ENCODE measurements at regions not wholly inside any gene's neighbourhood (a gene's known extent, or its start where the extent isn't known, plus 50 kb on each side); places are given as distances from the start of the nearest gene placed in this dataset.

- DNase-seq (no peak), ATAC-seq (ENCODE audit: low FRiP score in 2 of 2) (no peak)
- Histone ChIP-seq H3K4me1 (no peaks in the 10 kb centered on the region), H3K36me3 (no peaks in the 10 kb centered on the region), H3K4me3 (no peak overlapping the region), H3K9me3 (no peaks in the 10 kb centered on the region), H3K27me3 (no peaks in the 10 kb centered on the region), H3K27ac (no peak overlapping the region)
- TF ChIP-seq EP300 (IDR thresholded peaks at IDR 0.05) (no peak), CTCF (IDR thresholded peaks at IDR 0.05) (no peak), POLR2AphosphoS5 (IDR thresholded peaks at IDR 0.05) (no peak), POLR2A (IDR thresholded peaks at IDR 0.05) (no peak)
- 62 to 70% methylated on average over 2 of the region's 2 CpGs for WGBS, 2 donors
Observed at GRCh38 chr1:82273816-82274215, 473.1 kb downstream of the ADGRL2 start.

- DNase-seq, result no peak
- 88 to 89% methylated on average over 5 of the region's 5 CpGs for WGBS, 2 donors
Observed at GRCh38 chr1:82269431-82269830, 468.7 kb downstream of the ADGRL2 start.

GRCh38 chr1:82268826-82269225 is 468.1 kb downstream of the ADGRL2 start:
- no peak overlapping the region for H3K27ac ChIP-seq
- TF ChIP-seq CTCF (IDR thresholded peaks at IDR 0.05) (no peak), POLR2AphosphoS5 (IDR thresholded peaks at IDR 0.05) (no peak), EP300 (IDR thresholded peaks at IDR 0.05) (no peak), POLR2A (IDR thresholded peaks at IDR 0.05) (no peak)
- H3K27me3 ChIP-seq, result no peaks in the 10 kb centered on the region
- ATAC-seq (ENCODE audit: low FRiP score in 2 of 2) (no peak), DNase-seq (no peak)
- no peaks in the 10 kb centered on the region for H3K4me1 ChIP-seq
- WGBS, 2 donors, result 89% methylated on average over 1 of the region's 1 CpG
- no peaks in the 10 kb centered on the region for H3K36me3 ChIP-seq
- H3K9me3 ChIP-seq, result no peaks in the 10 kb centered on the region
- H3K4me3 ChIP-seq, result no peak overlapping the region

More at GRCh38 chr1:82269431-82269830, 468.7 kb downstream of the ADGRL2 start:
- Histone ChIP-seq H3K27ac (no peak overlapping the region), H3K9me3 (no peaks in the 10 kb centered on the region), H3K4me1 (no peaks in the 10 kb centered on the region), H3K36me3 (no peaks in the 10 kb centered on the region), H3K4me3 (no peak overlapping the region), H3K27me3 (no peaks in the 10 kb centered on the region)
- ATAC-seq (ENCODE audit: low FRiP score in 2 of 2), result peak in 1 of 2 donors; percentile 41
- TF ChIP-seq CTCF (IDR thresholded peaks at IDR 0.05), result no peak
- TF ChIP-seq POLR2A (IDR thresholded peaks at IDR 0.05), result no peak
- TF ChIP-seq POLR2AphosphoS5 (IDR thresholded peaks at IDR 0.05), result no peak
- no peak for TF ChIP-seq EP300 (IDR thresholded peaks at IDR 0.05)

GRCh38 chr1:82266351-82266750 is 465.6 kb downstream of the ADGRL2 start:
- ATAC-seq (ENCODE audit: low FRiP score in 2 of 2), result no peak
- no peak overlapping the region for H3K4me3 ChIP-seq
- H3K27me3 ChIP-seq, result no peaks in the 10 kb centered on the region
- no peak overlapping the region for H3K27ac ChIP-seq
- no peaks in the 10 kb centered on the region for H3K9me3 ChIP-seq
- TF ChIP-seq POLR2A (IDR thresholded peaks at IDR 0.05), result no peak
- no peak for TF ChIP-seq EP300 (IDR thresholded peaks at IDR 0.05)
- no peak for TF ChIP-seq POLR2AphosphoS5 (IDR thresholded peaks at IDR 0.05)
- no peak for TF ChIP-seq CTCF (IDR thresholded peaks at IDR 0.05)
- no peaks in the 10 kb centered on the region for H3K36me3 ChIP-seq
- no peaks in the 10 kb centered on the region for H3K4me1 ChIP-seq
- DNase-seq, result no peak
- WGBS, 2 donors, result 50 to 61% methylated on average over 1 of the region's 1 CpG

- Histone ChIP-seq H3K27me3 (no peaks in the 10 kb centered on the region), H3K4me3 (no peak overlapping the region), H3K27ac (no peak overlapping the region), H3K4me1 (no peaks in the 10 kb centered on the region), H3K9me3 (no peaks in the 10 kb centered on the region), H3K36me3 (no peaks in the 10 kb centered on the region)
- ATAC-seq (ENCODE audit: low FRiP score in 2 of 2), result no peak
- TF ChIP-seq POLR2A (IDR thresholded peaks at IDR 0.05), result no peak
- TF ChIP-seq POLR2AphosphoS5 (IDR thresholded peaks at IDR 0.05), result no peak
- no peak for DNase-seq
- WGBS, 2 donors, result 73 to 91% methylated on average over 5 of the region's 5 CpGs
Observed at GRCh38 chr1:82265436-82265835, 464.7 kb downstream of the ADGRL2 start.

Measured in upper lobe of left lung (tissue), 6 donors.